CD8-positive, alpha-beta memory T cell (primary cell): ENCODE measurements at regions not wholly inside any gene's neighbourhood (a gene's known extent, or its start where the extent isn't known, plus 50 kb on each side); places are given as distances from the start of the nearest gene placed in this dataset.

Source experiments
- CTCF ChIA-PET: fragments of 350-600 bp; sonication (Branson Sonifier 250); formaldehyde crosslinking; loops from one replicate; lab custom pipeline; 2021; ENCODE audit warnings: antibody characterized with exemption; lab: Charles Lee
- POLR2A ChIA-PET: fragments of 350-600 bp; sonication (Branson Sonifier 250); formaldehyde crosslinking; loops from one replicate; lab custom pipeline; 2021; ENCODE audit warnings: antibody characterized with exemption; lab: Charles Lee
- DNase-seq, 5 donors: peaks; one replicate each; pipeline versions ENCODE4 v3.0.0 to v3.0.0-alpha.2; 2020 to 2022; ENCODE audit warnings: mixed read lengths in 1 of 5
- H3K27ac ChIP-seq: one replicate; pipeline ENCODE4 v1.7.0; 2013; ENCODE audit warnings: low read depth, mild to moderate bottlenecking, low read length, moderate library complexity
- H3K27me3 ChIP-seq: 2 replicates; pipeline ENCODE4 v1.7.0; 2013; ENCODE audit warnings: low read length, mild to moderate bottlenecking; ENCODE audit not compliant: insufficient read depth, poor library complexity, severe bottlenecking
- H3K36me3 ChIP-seq: 2 replicates; pipeline ENCODE4 v1.7.0; 2013; ENCODE audit warnings: mild to moderate bottlenecking, low read length, moderate library complexity; ENCODE audit not compliant: insufficient read depth
- H3K4me1 ChIP-seq: 2 replicates; pipeline ENCODE4 v1.7.0; 2013; ENCODE audit warnings: mild to moderate bottlenecking, low read length, moderate library complexity; ENCODE audit not compliant: insufficient read depth
- H3K4me3 ChIP-seq: 2 replicates; pipeline ENCODE4 v1.7.0; 2013; ENCODE audit warnings: mild to moderate bottlenecking, low read length
- H3K9me3 ChIP-seq: 2 replicates; pipeline ENCODE4 v1.7.0; 2013; ENCODE audit warnings: mild to moderate bottlenecking, low read length
- H3K27ac Mint-ChIP-seq, 8 donors: one replicate each; pipeline ENCODE4 v1.8.0; 2020 to 2021; ENCODE audit warnings: mixed read lengths in 8 of 8, mild to moderate bottlenecking in 6 of 8, inconsistent platforms in 3 of 8, moderate library complexity in 3 of 8
- H3K27me3 Mint-ChIP-seq, 2 donors: one replicate each; pipeline ENCODE4 v1.8.0; 2020 to 2021; ENCODE audit warnings: mixed read lengths in 2 of 2, mild to moderate bottlenecking in 1 of 2, moderate library complexity in 1 of 2
- H3K36me3 Mint-ChIP-seq, 3 donors: one replicate each; pipeline ENCODE4 v1.8.0; 2020 to 2021; ENCODE audit warnings: mixed read lengths in 3 of 3, inconsistent platforms in 1 of 3, mild to moderate bottlenecking in 1 of 3
- H3K4me1 Mint-ChIP-seq, 3 donors: one replicate each; pipeline ENCODE4 v1.8.0; 2020 to 2021; ENCODE audit warnings: mixed read lengths in 3 of 3, inconsistent platforms in 1 of 3, mild to moderate bottlenecking in 1 of 3
- H3K4me3 Mint-ChIP-seq, 7 donors: one replicate each; pipeline ENCODE4 v1.8.0; 2020 to 2021; ENCODE audit warnings: mixed read lengths in 7 of 7, mild to moderate bottlenecking in 6 of 7, moderate library complexity in 4 of 7, inconsistent platforms in 2 of 7
- H3K9me3 Mint-ChIP-seq, 5 donors: one replicate each; pipeline ENCODE4 v1.8.0; 2020 to 2022; ENCODE audit warnings: mixed read lengths in 5 of 5, mild to moderate bottlenecking in 3 of 5, moderate library complexity in 2 of 5, inconsistent platforms in 1 of 5

DNA sequence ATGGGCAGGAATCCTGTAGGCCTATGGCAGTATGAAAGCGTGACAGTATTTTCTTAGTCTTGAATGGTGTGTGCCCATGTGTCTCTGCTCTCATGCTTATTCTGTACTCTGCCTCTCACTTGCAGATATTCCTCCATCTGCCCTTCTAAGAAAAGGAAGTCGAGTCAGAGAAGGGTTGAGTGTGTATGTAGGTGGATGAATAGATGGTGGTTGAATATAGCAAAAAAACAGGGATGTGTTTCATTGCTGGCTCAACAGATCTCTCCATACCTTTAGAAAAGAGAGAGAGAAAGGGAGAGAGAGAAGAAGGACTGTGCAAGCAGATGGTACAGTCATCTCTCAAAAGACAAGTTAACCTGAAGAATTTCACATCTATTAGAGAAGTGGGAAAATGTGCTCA is 381.5 kb downstream of the FBXW7 start:
- Histone ChIP-seq H3K27ac (no peak overlapping the region), H3K27me3 (no peaks in the 10 kb centered on the region), H3K4me1 (no peaks in the 10 kb centered on the region), H3K4me3 (no peak overlapping the region), H3K36me3 (no peaks in the 10 kb centered on the region), H3K9me3 (no peaks in the 10 kb centered on the region)
- ChIA-PET POLR2A (no interaction called here), CTCF (no interaction called here)
- peaks cover 0 to 2% (median 0%) of the 10 kb centered on the region in 5 donors for H3K9me3 Mint-ChIP-seq
- H3K27ac Mint-ChIP-seq: peak overlapping the region in 1 of 8 donors; percentile 10
- H3K4me3 Mint-ChIP-seq: no peak overlapping the region
- H3K4me1 Mint-ChIP-seq: peaks cover 24 to 49% (median 34%) of the 10 kb centered on the region in 3 donors
- no peaks in the 10 kb centered on the region for H3K36me3 Mint-ChIP-seq
- no peak for DNase-seq
- peaks cover 0 to 6% of the 10 kb centered on the region in 2 donors for H3K27me3 Mint-ChIP-seq

DNA sequence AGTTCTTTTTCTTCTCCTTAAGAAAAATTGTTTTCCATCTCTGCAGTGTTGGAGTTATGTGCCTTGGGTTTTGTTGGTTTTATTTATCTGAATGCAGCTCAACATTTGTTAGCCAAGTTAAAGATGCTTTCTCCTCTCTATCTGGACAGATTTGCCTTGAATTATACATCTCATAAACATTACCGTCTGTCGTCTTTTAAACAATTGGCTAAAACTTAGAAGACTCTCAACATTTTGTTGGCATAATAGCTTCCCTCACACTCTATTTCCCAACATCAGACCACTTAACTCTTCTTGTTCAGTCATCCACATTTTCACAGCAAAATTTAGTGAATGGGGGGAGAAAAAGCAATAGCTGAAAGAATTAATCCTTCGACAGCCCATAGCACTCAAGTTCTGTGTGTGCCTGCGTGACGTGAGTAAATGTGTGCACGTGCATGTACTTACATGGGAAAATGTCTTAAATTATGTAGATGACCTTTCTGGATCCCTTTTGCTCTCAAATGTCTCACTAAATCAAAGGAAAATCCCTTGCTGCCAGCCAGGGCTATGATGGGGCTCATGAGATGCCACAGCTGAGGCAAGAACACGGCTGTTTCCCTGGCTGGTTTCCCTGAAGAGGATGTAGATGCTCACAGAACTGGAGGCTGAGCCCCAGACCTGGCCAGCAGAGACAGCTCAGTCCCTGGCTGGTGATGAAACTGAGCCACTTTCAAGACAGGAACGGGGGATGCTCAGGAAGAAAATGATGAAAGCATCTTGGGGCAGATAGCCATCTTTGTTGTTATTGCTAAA is 382.2 kb downstream of the FBXW7 start:
- Mint-ChIP-seq H3K9me3 (peaks cover 0 to 2% (median 0%) of the 10 kb centered on the region in 5 donors), H3K4me1 (peaks cover 24 to 42% (median 34%) of the 10 kb centered on the region in 3 donors), H3K27ac (peak overlapping the region in 2 of 8 donors; percentile 44 to 49), H3K27me3 (peaks cover 0 to 6% of the 10 kb centered on the region in 2 donors), H3K4me3 (no peak overlapping the region), H3K36me3 (no peaks in the 10 kb centered on the region)
- ChIA-PET CTCF (no interaction called here), POLR2A (no interaction called here)
- no peaks in the 10 kb centered on the region for H3K36me3 ChIP-seq
- H3K4me1 ChIP-seq: no peaks in the 10 kb centered on the region
- H3K27me3 ChIP-seq: no peaks in the 10 kb centered on the region
- H3K9me3 ChIP-seq: no peaks in the 10 kb centered on the region
- no peak overlapping the region for H3K4me3 ChIP-seq
- DNase-seq: no peak
- no peak overlapping the region for H3K27ac ChIP-seq

DNA sequence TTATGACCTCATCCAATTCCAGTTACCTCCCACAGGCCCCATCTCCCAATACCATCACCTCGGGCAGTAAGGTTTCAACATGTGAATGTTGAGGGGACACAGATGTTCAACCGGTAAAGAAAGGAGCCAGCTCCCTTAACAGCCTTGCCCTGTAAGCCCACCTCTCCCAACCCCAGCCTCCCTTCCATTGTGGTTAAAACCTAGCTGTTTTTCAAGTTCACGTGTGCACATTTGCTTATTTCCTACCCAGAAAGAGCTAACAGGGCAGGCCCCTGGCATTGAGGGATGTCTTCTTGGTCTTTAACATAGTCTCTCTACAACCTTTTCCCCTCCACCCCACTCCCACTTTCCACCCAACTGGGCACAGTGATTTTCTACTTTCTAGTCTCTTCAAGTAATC is 385.7 kb downstream of the FBXW7 start:
- Mint-ChIP-seq H3K27ac (no peak overlapping the region), H3K4me3 (no peak overlapping the region), H3K4me1 (peaks cover 8 to 19% (median 14%) of the 10 kb centered on the region in 3 donors), H3K36me3 (peaks cover 5 to 20% (median 6%) of the 10 kb centered on the region in 3 donors), H3K9me3 (peaks cover 9 to 25% (median 18%) of the 10 kb centered on the region in 5 donors), H3K27me3 (peaks cover 0 to 4% of the 10 kb centered on the region in 2 donors)
- no peak overlapping the region for H3K27ac ChIP-seq
- H3K9me3 ChIP-seq: peaks cover 15% of the 10 kb centered on the region
- no peak for DNase-seq
- ChIA-PET POLR2A (no interaction called here), CTCF (no interaction called here)
- H3K27me3 ChIP-seq: no peaks in the 10 kb centered on the region
- H3K4me1 ChIP-seq: no peaks in the 10 kb centered on the region
- H3K4me3 ChIP-seq: no peak overlapping the region
- no peaks in the 10 kb centered on the region for H3K36me3 ChIP-seq

DNA sequence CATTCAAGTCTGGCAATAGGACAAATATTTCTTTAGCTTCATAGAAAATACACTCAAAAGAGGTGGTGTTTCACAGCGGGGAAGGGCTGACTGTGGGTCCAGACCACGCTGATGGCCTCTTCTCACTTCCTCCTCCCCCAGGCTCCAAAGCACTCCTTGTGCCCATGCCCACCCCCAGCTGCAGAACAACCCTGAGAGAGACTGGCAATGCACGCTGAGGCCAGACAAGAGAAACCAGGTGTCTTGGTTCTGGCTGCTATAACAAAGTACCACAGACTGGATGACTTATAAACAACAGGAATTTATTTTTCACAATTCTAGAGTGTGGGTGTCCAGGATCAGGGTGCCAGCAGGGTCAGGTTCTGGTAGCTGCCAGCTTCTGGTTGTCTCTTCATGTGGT is 386.1 kb downstream of the FBXW7 start:
- Mint-ChIP-seq H3K4me3 (no peak overlapping the region), H3K27ac (no peak overlapping the region), H3K27me3 (peaks cover 0 to 4% of the 10 kb centered on the region in 2 donors), H3K36me3 (peaks cover 5 to 24% (median 7%) of the 10 kb centered on the region in 3 donors), H3K4me1 (peaks cover 4 to 15% (median 9%) of the 10 kb centered on the region in 3 donors), H3K9me3 (peaks cover 10 to 28% (median 20%) of the 10 kb centered on the region in 5 donors)
- Histone ChIP-seq H3K9me3 (peaks cover 15% of the 10 kb centered on the region), H3K27ac (no peak overlapping the region), H3K4me1 (no peaks in the 10 kb centered on the region), H3K4me3 (no peak overlapping the region), H3K27me3 (no peaks in the 10 kb centered on the region), H3K36me3 (no peaks in the 10 kb centered on the region)
- CTCF ChIA-PET: no interaction called here
- DNase-seq: no peak
- POLR2A ChIA-PET: no interaction called here

DNA sequence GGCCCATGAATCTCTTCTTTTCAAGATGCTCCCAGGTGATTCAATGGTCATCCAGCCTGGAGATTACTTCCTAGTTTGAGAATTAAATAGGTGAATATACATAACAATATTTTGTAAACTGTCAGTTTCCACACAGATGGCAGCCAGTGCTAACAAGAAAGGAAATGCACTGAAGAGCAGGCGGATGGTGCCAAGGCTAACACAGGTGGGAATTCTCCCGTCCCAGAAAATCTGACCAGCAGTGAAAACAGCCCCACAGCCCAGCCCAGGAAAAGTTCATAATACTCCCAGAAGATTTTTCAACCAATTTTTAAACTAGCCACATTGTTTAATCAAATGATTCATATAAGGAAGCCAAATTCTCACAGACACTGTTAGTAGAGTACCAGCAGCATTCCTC is 387.2 kb upstream of the GATB start:
- CTCF ChIA-PET: no interaction called here
- Mint-ChIP-seq H3K9me3 (peaks cover 15 to 35% (median 30%) of the 10 kb centered on the region in 5 donors), H3K4me3 (no peak overlapping the region), H3K27ac (peak overlapping the region in 1 of 8 donors; percentile 45), H3K36me3 (peaks cover 8 to 33% (median 8%) of the 10 kb centered on the region in 3 donors), H3K27me3 (peaks cover 0 to 2% of the 10 kb centered on the region in 2 donors), H3K4me1 (peaks cover 0 to 6% (median 0%) of the 10 kb centered on the region in 3 donors)
- H3K4me3 ChIP-seq: no peak overlapping the region
- peaks cover 15% of the 10 kb centered on the region for H3K9me3 ChIP-seq
- no peaks in the 10 kb centered on the region for H3K4me1 ChIP-seq
- POLR2A ChIA-PET: no interaction called here
- DNase-seq: no peak
- no peaks in the 10 kb centered on the region for H3K36me3 ChIP-seq
- H3K27ac ChIP-seq: no peak overlapping the region
- no peaks in the 10 kb centered on the region for H3K27me3 ChIP-seq

DNA sequence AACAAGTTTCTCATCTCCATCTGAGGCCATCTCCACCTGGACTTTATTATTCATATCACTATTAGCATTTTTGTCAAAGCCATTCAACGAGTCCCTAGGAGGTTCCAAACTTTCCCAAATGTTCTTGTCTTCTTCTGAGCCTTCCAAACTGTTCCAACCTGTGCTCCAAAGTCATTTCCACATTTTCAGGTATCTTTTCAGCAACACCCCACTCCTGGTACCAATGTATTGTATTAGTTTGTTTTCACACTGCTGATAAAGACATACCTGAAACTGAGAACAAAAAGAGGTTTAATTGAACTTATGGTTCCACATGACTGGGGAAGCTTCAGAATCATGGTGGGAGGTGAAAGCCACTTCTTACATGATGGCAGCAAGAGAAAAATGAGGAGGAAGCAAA is 385.4 kb upstream of the GATB start:
- H3K27ac ChIP-seq: no peak overlapping the region
- H3K4me1 Mint-ChIP-seq: no peaks in the 10 kb centered on the region
- no peak overlapping the region for H3K4me3 Mint-ChIP-seq
- CTCF ChIA-PET: no interaction called here
- H3K36me3 Mint-ChIP-seq: peaks cover 8 to 33% (median 8%) of the 10 kb centered on the region in 3 donors
- H3K27me3 Mint-ChIP-seq: peaks cover 0 to 2% of the 10 kb centered on the region in 2 donors
- no peaks in the 10 kb centered on the region for H3K27me3 ChIP-seq
- H3K27ac Mint-ChIP-seq: no peak overlapping the region
- no peak for DNase-seq
- no peak overlapping the region for H3K4me3 ChIP-seq
- peaks cover 15 to 35% (median 33%) of the 10 kb centered on the region in 5 donors for H3K9me3 Mint-ChIP-seq
- H3K4me1 ChIP-seq: no peaks in the 10 kb centered on the region
- H3K9me3 ChIP-seq: peaks cover 15% of the 10 kb centered on the region
- H3K36me3 ChIP-seq: no peaks in the 10 kb centered on the region
- POLR2A ChIA-PET: no interaction called here

DNA sequence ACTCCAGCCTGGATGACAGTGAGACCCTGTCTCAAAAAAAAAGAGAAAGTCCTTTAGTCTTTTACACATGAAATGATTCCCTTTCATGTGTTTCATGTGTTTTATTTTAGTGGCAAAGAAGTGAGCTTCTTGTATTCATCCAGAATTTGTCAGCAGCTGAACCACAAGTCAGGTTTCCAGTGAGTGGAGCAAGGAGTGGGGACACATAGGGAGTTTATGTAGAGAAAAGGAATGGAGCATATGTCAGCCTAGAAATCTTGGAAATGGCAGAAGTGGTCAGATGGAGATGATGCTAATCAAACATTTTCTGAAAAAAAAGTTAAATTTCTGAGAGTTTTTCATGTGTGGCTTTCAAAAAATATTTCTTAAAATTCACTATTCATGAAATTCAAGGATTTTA is 383.0 kb upstream of the GATB start:
- Mint-ChIP-seq H3K4me1 (peaks cover 2% of the 10 kb centered on the region in 3 donors), H3K9me3 (peaks cover 15 to 35% (median 31%) of the 10 kb centered on the region in 5 donors), H3K36me3 (peaks cover 8 to 33% (median 8%) of the 10 kb centered on the region in 3 donors), H3K27me3 (no peaks in the 10 kb centered on the region), H3K27ac (peak overlapping the region in 1 of 8 donors; percentile 70), H3K4me3 (no peak overlapping the region)
- no peak for DNase-seq
- Histone ChIP-seq H3K36me3 (no peaks in the 10 kb centered on the region), H3K4me3 (no peak overlapping the region), H3K9me3 (peaks cover 15% of the 10 kb centered on the region), H3K4me1 (peaks cover 1% of the 10 kb centered on the region), H3K27ac (no peak overlapping the region), H3K27me3 (no peaks in the 10 kb centered on the region)
- ChIA-PET POLR2A (interaction anchor here (0.5 kb wide), 1 partner anchor 14 kb away, joined by 5 read pairs; no protein-coding TSS in a partner anchor), CTCF (no interaction called here)

DNA sequence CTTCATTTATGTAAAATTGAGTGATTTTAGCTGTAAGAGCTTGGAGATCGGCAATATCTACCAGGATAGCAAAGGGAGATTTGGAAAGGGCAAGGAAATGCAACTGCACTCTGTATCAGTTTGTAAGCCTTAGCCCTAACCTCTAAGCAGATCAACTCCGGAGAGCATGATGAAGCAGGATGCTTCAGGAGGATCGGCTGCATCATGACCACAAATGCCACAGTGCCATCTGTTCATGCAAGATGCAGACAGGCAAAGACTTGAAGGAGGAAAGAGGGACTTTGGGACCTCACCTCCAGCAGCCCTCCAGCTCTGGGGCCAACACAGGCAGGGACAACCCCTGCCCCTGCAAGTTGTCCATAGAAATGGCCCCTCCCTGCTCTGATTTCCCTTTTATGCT is 377.6 kb upstream of the GATB start:
- POLR2A ChIA-PET: no interaction called here

More for the DNA sequence above, 377.6 kb upstream of the GATB start:
- Mint-ChIP-seq H3K9me3 (peaks cover 0 to 4% (median 0%) of the 10 kb centered on the region in 5 donors), H3K4me3 (peak overlapping the region in 1 of 7 donors; percentile 34), H3K36me3 (no peaks in the 10 kb centered on the region), H3K27me3 (peaks cover 3 to 7% of the 10 kb centered on the region in 2 donors), H3K27ac (peak overlapping the region in 4 of 8 donors; percentile 18 to 64 (median 52)), H3K4me1 (peaks cover 25 to 44% (median 38%) of the 10 kb centered on the region in 3 donors)
- DNase-seq: peak in 3 of 5 donors; percentile 15 to 57 (median 34)
- Histone ChIP-seq H3K27ac (no peak overlapping the region), H3K4me3 (no peak overlapping the region), H3K36me3 (no peaks in the 10 kb centered on the region), H3K27me3 (no peaks in the 10 kb centered on the region), H3K9me3 (no peaks in the 10 kb centered on the region), H3K4me1 (peaks cover 9% of the 10 kb centered on the region)
- CTCF ChIA-PET: no interaction called here
